Liver (tissue), 8 donors: ENCODE measurements at regions not wholly inside any gene's neighbourhood (a gene's known extent, or its start where the extent isn't known, plus 50 kb on each side); places are given as distances from the start of the nearest gene placed in this dataset.

Experiments
- DNase-seq: peaks from one replicate; pipeline ENCODE4 v3.0.0-alpha.2; 2017; ENCODE audit warnings: low spot score
- H3K27ac ChIP-seq, 2 donors: one replicate each; pipeline ENCODE4 v1.7.0; 2013; ENCODE audit warnings: inconsistent platforms in 2 of 2, low read length in 2 of 2, control low read depth in 1 of 2, low read depth in 1 of 2, mild to moderate bottlenecking in 1 of 2
- H3K27me3 ChIP-seq, 4 donors: one replicate each; pipeline versions ENCODE4 v1.6.1 to v1.7.0; 2013; ENCODE audit warnings: low read length in 3 of 4, inconsistent platforms in 1 of 4, mild to moderate bottlenecking in 1 of 4, moderate library complexity in 1 of 4; ENCODE audit not compliant: control insufficient read depth in 4 of 4, insufficient read depth in 4 of 4
- H3K36me3 ChIP-seq, 4 donors: one replicate each; pipeline versions ENCODE4 v1.6.1 to v1.7.0; 2013; ENCODE audit warnings: low read length in 3 of 4, mild to moderate bottlenecking in 3 of 4, low read depth in 1 of 4, moderate library complexity in 1 of 4; ENCODE audit not compliant: control insufficient read depth in 4 of 4, insufficient read depth in 3 of 4
- H3K4me1 ChIP-seq, 4 donors: one replicate each; pipeline versions ENCODE4 v1.6.1 to v1.7.0; 2013; ENCODE audit warnings: low read length in 3 of 4, mild to moderate bottlenecking in 3 of 4, moderate library complexity in 1 of 4; ENCODE audit not compliant: control insufficient read depth in 4 of 4, insufficient read depth in 4 of 4
- H3K4me3 ChIP-seq, 3 donors: one replicate each; pipeline versions ENCODE4 v1.6.1 to v1.7.0; 2013; ENCODE audit warnings: low read length in 3 of 3, control low read depth in 1 of 3, low read depth in 1 of 3, mild to moderate bottlenecking in 1 of 3
- H3K9ac ChIP-seq, 2 donors: one replicate each; pipeline ENCODE4 v1.7.0; 2013; ENCODE audit warnings: low read length in 2 of 2, mild to moderate bottlenecking in 2 of 2, moderate library complexity in 2 of 2, control low read depth in 1 of 2, low read depth in 1 of 2
- H3K9me3 ChIP-seq, 4 donors: one replicate each; pipeline versions ENCODE4 v1.6.1 to v1.7.0; 2013; ENCODE audit warnings: low read length in 3 of 4; ENCODE audit not compliant: control insufficient read depth in 4 of 4
- ATF3 ChIP-seq: IDR thresholded peaks from 2 replicates; pipeline ENCODE4 v1.6.1; 2016; ENCODE audit warnings: antibody characterized with exemption
- CTCF ChIP-seq: fragments of 150-350 bp; IDR thresholded peaks from 2 replicates; pipeline ENCODE4 v1.5.1; 2017; ENCODE audit warnings: improper control_type of control experiment, low read depth, low read length; ENCODE audit not compliant: missing input control
- EGR1 ChIP-seq, 2 donors: IDR thresholded peaks; 2 replicates each; pipeline ENCODE4 v1.6.1; 2016 to 2018; ENCODE audit warnings: antibody characterized with exemption in 2 of 2, low read depth in 2 of 2
- FOXA1 ChIP-seq: IDR thresholded peaks from 2 replicates; pipeline ENCODE4 v1.6.1; 2016; ENCODE audit warnings: antibody characterized with exemption
- FOXA2 ChIP-seq: IDR thresholded peaks from 2 replicates; pipeline ENCODE4 v1.6.1; 2016; ENCODE audit warnings: antibody characterized with exemption
- GABPA ChIP-seq, 2 donors: IDR thresholded peaks in 1 of 2; conservative IDR thresholded peaks in 1 of 2; 2 replicates each; pipeline ENCODE4 v1.6.1; 2016; ENCODE audit warnings: antibody characterized with exemption in 2 of 2, mild to moderate bottlenecking in 1 of 2, moderate library complexity in 1 of 2
- HNF4A ChIP-seq, 2 donors: conservative IDR thresholded peaks; 2 replicates each; pipeline ENCODE4 v1.6.1; 2016; ENCODE audit warnings: antibody characterized with exemption in 2 of 2, mild to moderate bottlenecking in 2 of 2
- HNF4G ChIP-seq: IDR thresholded peaks from 2 replicates; pipeline ENCODE4 v1.6.1; 2016; ENCODE audit warnings: antibody characterized with exemption
- JUND ChIP-seq, 2 donors: IDR thresholded peaks; 2 replicates each; pipeline ENCODE4 v1.6.1; 2016; ENCODE audit warnings: antibody characterized with exemption in 2 of 2
- NR2F2 ChIP-seq: IDR thresholded peaks from 2 replicates; pipeline ENCODE4 v1.6.1; 2016; ENCODE audit warnings: antibody characterized with exemption
- RAD21 ChIP-seq, 2 donors: IDR thresholded peaks; 2 replicates each; pipeline ENCODE4 v1.6.1; 2016; ENCODE audit warnings: antibody characterized with exemption in 2 of 2, mild to moderate bottlenecking in 2 of 2
- REST ChIP-seq: IDR thresholded peaks from 2 replicates; pipeline ENCODE4 v1.6.1; 2016; ENCODE audit warnings: antibody characterized with exemption, mild to moderate bottlenecking
- RXRA ChIP-seq, 2 donors: IDR thresholded peaks; 2 replicates each; pipeline ENCODE4 v1.6.1; 2017 to 2018; ENCODE audit warnings: antibody characterized with exemption in 2 of 2, mild to moderate bottlenecking in 1 of 2
- SP1 ChIP-seq: IDR thresholded peaks from 2 replicates; pipeline ENCODE4 v1.6.1; 2018; ENCODE audit warnings: antibody characterized with exemption, mild to moderate bottlenecking
- TAF1 ChIP-seq: conservative IDR thresholded peaks from 2 replicates; pipeline ENCODE4 v1.6.1; 2016; ENCODE audit warnings: antibody characterized with exemption, mild to moderate bottlenecking
- YY1 ChIP-seq: IDR thresholded peaks from 2 replicates; pipeline ENCODE4 v1.6.1; 2016; ENCODE audit warnings: antibody characterized with exemption, mild to moderate bottlenecking
- ZBTB33 ChIP-seq: IDR thresholded peaks from 2 replicates; pipeline ENCODE4 v1.6.1; 2016; ENCODE audit warnings: antibody characterized with exemption
- WGBS: extraction: QIAGEN DNeasy Blood & Tissue Kit; methylation state at CpG from one replicate; pipeline ENCODE4 v1.1.7; 2013; 5-methylcytosine and 5-hydroxymethylcytosine counted together
- TF ChIP-seq, protein P1 (sequence below): IDR thresholded peaks from 2 replicates; pipeline ENCODE4 v1.6.1; 2016; ENCODE audit warnings: antibody characterized with exemption
- donor health status: healthy.
- donor health status: healthy.
- donor health status: healthy.
- donor health status: healthy.
- donor health status: healthy.

GRCh38 chr2:65782186-65782585 is 349.8 kb upstream of the SPRED2 start:
- WGBS, result 23% methylated on average over 1 of the region's 1 CpG
- Histone ChIP-seq H3K36me3 (no peaks in the 10 kb centered on the region), H3K4me3 (no peak overlapping the region), H3K27ac (peak overlapping the region in 1 of 2 donors; percentile 32), H3K27me3 (peaks cover 0 to 5% (median 0%) of the 10 kb centered on the region in 4 donors), H3K9me3 (no peaks in the 10 kb centered on the region), H3K4me1 (peaks cover 0 to 4% (median 3%) of the 10 kb centered on the region in 4 donors), H3K9ac (no peak overlapping the region)
- TF ChIP-seq FOXA2 (peak; percentile 21), REST (no peak), RXRA (IDR thresholded peaks at IDR 0.05) (no peak), EGR1 (IDR thresholded peaks at IDR 0.05; ENCODE audit: low read depth in 2 of 2) (no peak), YY1 (no peak), HNF4A (conservative IDR thresholded peaks at IDR 0.05) (peak in 1 of 2 donors; percentile 25), NR2F2 (no peak), ATF3 (no peak), CTCF (no peak), HNF4G (no peak), SP1 (no peak), GABPA (IDR thresholded peaks at IDR 0.05 in 1 of 2, conservative IDR thresholded peaks at IDR 0.05 in 1 of 2) (no peak), JUND (IDR thresholded peaks at IDR 0.05) (peak in 1 of 2 donors; percentile 53), ZBTB33 (no peak), RAD21 (IDR thresholded peaks at IDR 0.05) (no peak), FOXA1 (no peak), TAF1 (no peak)
- TF ChIP-seq, protein P1, sequence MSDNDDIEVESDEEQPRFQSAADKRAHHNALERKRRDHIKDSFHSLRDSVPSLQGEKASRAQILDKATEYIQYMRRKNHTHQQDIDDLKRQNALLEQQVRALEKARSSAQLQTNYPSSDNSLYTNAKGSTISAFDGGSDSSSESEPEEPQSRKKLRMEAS, result no peak
- DNase-seq, result no peak
